ENCODE measurements at regions not wholly inside any gene's neighbourhood (a gene's known extent, or its start where the extent isn't known, plus 50 kb on each side); places are given as distances from the start of the nearest gene placed in this dataset.

- Histone ChIP-seq H4K91ac (ENCODE audit: insufficient read depth, low read depth, low read length) (no peak overlapping the region), H4K20me1 (ENCODE audit: insufficient read depth, low read length) (no peaks in the 10 kb centered on the region), H4K8ac (ENCODE audit: low read depth in 2 of 2, low read length in 2 of 2) (no peak overlapping the region), H2AFZ (replicated peaks; ENCODE audit: low read length, poor library complexity) (no peak overlapping the region), H2AK5ac (ENCODE audit: low read depth, low read length) (no peak overlapping the region), H3K36me3 (ENCODE audit: control insufficient read depth, insufficient read depth, low read length) (no peaks in the 10 kb centered on the region), H3K27ac (ENCODE audit: insufficient read depth, low read length) (no peak overlapping the region), H2BK5ac (ENCODE audit: low read depth, low read length, poor library complexity, severe bottlenecking) (no peak overlapping the region), H3K14ac (replicated peaks; ENCODE audit: low read depth, low read length) (no peak overlapping the region), H3K27me3 (ENCODE audit: control insufficient read depth, insufficient read depth, low read length) (peaks cover 8% of the 10 kb centered on the region), H3K23ac (ENCODE audit: low read depth, low read length) (no peak overlapping the region), H3K18ac (ENCODE audit: low read depth, low read length) (no peak overlapping the region), H2AK9ac (replicated peaks; ENCODE audit: low read depth, low read length, poor library complexity) (no peak overlapping the region), H3K9me3 (ENCODE audit: control insufficient read depth, insufficient read depth, low read length) (no peaks in the 10 kb centered on the region; the same call in 1 of the 2 replicates), H3K4me2 (ENCODE audit: low read depth, low read length) (no peak overlapping the region), H4K5ac (ENCODE audit: low read depth, low read length) (no peak overlapping the region), H3K79me1 (ENCODE audit: low read depth in 1 of 2, low read length in 2 of 2) (no peaks in the 10 kb centered on the region), H3K4me1 (ENCODE audit: control insufficient read depth, insufficient read depth, low read length) (no peaks in the 10 kb centered on the region; the same call in 1 of the 2 replicates), H3K4me3 (ENCODE audit: insufficient read depth, low read depth, low read length) (no peak overlapping the region), H2BK15ac (ENCODE audit: low read depth, low read length) (no peak overlapping the region), H3K9me1 (ENCODE audit: insufficient read depth, low read length) (no peaks in the 10 kb centered on the region; the same call in 1 of the 2 replicates), H3K9ac (ENCODE audit: low read depth, low read length) (no peak overlapping the region), H2BK120ac (ENCODE audit: low read depth, low read length) (no peak overlapping the region), H2BK20ac (ENCODE audit: low read depth, low read length) (no peak overlapping the region), H3K4ac (ENCODE audit: low read depth, low read length) (no peak overlapping the region), H3K56ac (ENCODE audit: extremely low read depth, insufficient read depth, low read length) (no peak overlapping the region)
- ChIA-PET CTCF (no interaction called here), POLR2A (ENCODE audit: unreplicated experiment) (no interaction called here)
- DNase-seq (no peak), ATAC-seq (ENCODE audit: low read depth) (no peak)
- TF ChIP-seq POLR2A (IDR thresholded peaks at IDR 0.05; ENCODE audit: low read depth, low read length) (no peak), USF2 (IDR thresholded peaks at IDR 0.05; ENCODE audit: low read depth, low read length) (no peak), CHD1 (IDR thresholded peaks at IDR 0.05; ENCODE audit: low read depth, low read length) (no peak), RFX5 (IDR thresholded peaks at IDR 0.05; ENCODE audit: low read depth, low read length) (no peak), RCOR1 (IDR thresholded peaks at IDR 0.05; ENCODE audit: insufficient replicate concordance, low read length) (no peak), NFE2L2 (IDR thresholded peaks at IDR 0.05; ENCODE audit: low read depth, low read length) (no peak), RAD21 (IDR thresholded peaks at IDR 0.05; ENCODE audit: low read length) (no peak), ELK1 (IDR thresholded peaks at IDR 0.05; ENCODE audit: borderline replicate concordance, low read depth, low read length) (no peak), CEBPB (IDR thresholded peaks at IDR 0.05; ENCODE audit: low read depth, low read length) (no peak), SMC3 (IDR thresholded peaks at IDR 0.05; ENCODE audit: low read depth, low read length) (no peak), MAZ (IDR thresholded peaks at IDR 0.05; ENCODE audit: borderline replicate concordance, low read depth, low read length) (no peak), FOS (IDR thresholded peaks at IDR 0.05; ENCODE audit: low read depth, low read length) (no peak), MAFK (IDR thresholded peaks at IDR 0.05; ENCODE audit: low read depth, low read length) (no peak), MXI1 (IDR thresholded peaks at IDR 0.05; ENCODE audit: borderline replicate concordance, low read depth, low read length) (no peak), CTCF (conservative IDR thresholded peaks at IDR 0.05; ENCODE audit: low read depth, low read length) (no peak), BHLHE40 (IDR thresholded peaks at IDR 0.05; ENCODE audit: low read depth, low read length) (no peak)
- dilution Hi-C loops (cut with HindIII; ENCODE audit: low sequenced_read_pairs, unreplicated experiment), result no loop called here
- intact Hi-C loops (cut with micrococcal nuclease), result no loop called here
- no TSS peak for BruUV-seq (replicated peaks)
- in situ Hi-C loops (cut with MboI; ENCODE audit: low sequenced_read_pairs), result no loop called here
- no CpG with 5 or more reads among the region's 3 CpGs for WGBS, 2 experiments (ENCODE audit: extremely low coverage in 2 of 2, insufficient read length in 1 of 2)
These were observed 174.9 kb downstream of the VAPA start for GRCh38 chr18:10088734-10089133.

Data from IMR-90 (cell line).